Effector memory CD4-positive, alpha-beta T cell (primary cell): ENCODE measurements at regions not wholly inside any gene's neighbourhood (a gene's known extent, or its start where the extent isn't known, plus 50 kb on each side); places are given as distances from the start of the nearest gene placed in this dataset.

Experiments
- DNase-seq, 3 donors: peaks; one replicate each; pipeline ENCODE4 v3.0.0-alpha.2; 2020
- H3K27ac ChIP-seq: 2 replicates; pipeline ENCODE4 v1.7.0; 2013; ENCODE audit warnings: mild to moderate bottlenecking, low read length, moderate library complexity; ENCODE audit not compliant: insufficient read depth, poor library complexity, severe bottlenecking
- H3K27me3 ChIP-seq: replicated peaks from 2 replicates; pipeline ENCODE4 v1.7.0; 2013; ENCODE audit warnings: mild to moderate bottlenecking, low read length; ENCODE audit not compliant: insufficient read depth, control insufficient read depth, poor library complexity, severe bottlenecking
- H3K36me3 ChIP-seq: 2 replicates; pipeline ENCODE4 v1.7.0; 2013; ENCODE audit warnings: mild to moderate bottlenecking, low read length, moderate library complexity; ENCODE audit not compliant: control insufficient read depth, insufficient read depth
- H3K4me1 ChIP-seq: 2 replicates; pipeline ENCODE4 v1.7.0; 2013; ENCODE audit warnings: low read length, mild to moderate bottlenecking; ENCODE audit not compliant: control insufficient read depth, insufficient read depth, poor library complexity, severe bottlenecking
- H3K4me3 ChIP-seq: 2 replicates; pipeline ENCODE4 v1.7.0; 2013; ENCODE audit warnings: low read length, low read depth, mild to moderate bottlenecking; ENCODE audit not compliant: insufficient read depth, poor library complexity, severe bottlenecking
- H3K9me3 ChIP-seq: 2 replicates; pipeline ENCODE4 v1.7.0; 2013; ENCODE audit warnings: mild to moderate bottlenecking, low read length, moderate library complexity; ENCODE audit not compliant: control insufficient read depth

DNA sequence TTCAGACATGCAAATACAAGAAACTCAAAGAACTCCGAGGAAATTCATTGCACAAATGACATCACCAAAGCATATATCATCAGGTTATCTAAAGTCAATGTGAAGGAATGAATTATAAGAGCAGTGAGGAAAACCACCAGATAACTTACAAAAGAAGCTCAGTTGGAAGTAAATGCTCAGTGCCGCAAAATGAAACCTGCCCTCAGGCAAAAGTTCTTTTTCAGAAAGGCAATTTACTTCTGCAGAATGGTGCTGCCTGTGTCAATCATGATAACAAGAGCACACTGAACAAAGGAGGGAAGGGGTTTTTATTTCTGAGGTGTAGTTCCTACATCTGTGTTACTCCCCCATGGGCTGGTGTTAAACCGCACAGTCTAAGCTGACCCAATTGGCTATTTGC is 550.6 kb upstream of the SEMA3D start:
- Histone ChIP-seq H3K27ac (no peak overlapping the region), H3K4me3 (no peak overlapping the region), H3K36me3 (no peaks in the 10 kb centered on the region), H3K27me3 (no peaks in the 10 kb centered on the region), H3K9me3 (no peaks in the 10 kb centered on the region), H3K4me1 (no peaks in the 10 kb centered on the region)
- DNase-seq = no peak

DNA sequence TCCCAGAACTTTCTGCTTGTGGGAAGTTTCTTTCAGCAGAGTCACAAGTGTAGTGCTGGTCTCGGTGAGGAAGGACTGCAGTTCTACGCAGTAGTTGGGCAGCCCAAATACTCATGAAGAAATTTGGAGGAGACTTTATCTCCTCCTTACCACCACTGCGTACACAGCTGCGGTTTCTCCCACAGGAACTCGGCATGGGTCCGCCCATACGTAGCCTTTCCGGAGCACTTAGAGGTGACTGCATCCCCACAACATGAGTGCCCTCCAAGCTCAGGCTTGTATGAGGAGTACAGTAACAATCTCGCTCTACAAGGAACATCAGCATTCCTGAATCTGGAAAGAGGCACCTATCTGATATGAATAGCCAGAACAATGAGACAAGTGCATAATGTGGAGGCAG is 549.2 kb upstream of the SEMA3D start:
- Histone ChIP-seq H3K9me3 (no peaks in the 10 kb centered on the region), H3K27me3 (no peaks in the 10 kb centered on the region), H3K36me3 (no peaks in the 10 kb centered on the region), H3K4me3 (no peak overlapping the region), H3K27ac (no peak overlapping the region), H3K4me1 (no peaks in the 10 kb centered on the region)
- DNase-seq = no peak

DNA sequence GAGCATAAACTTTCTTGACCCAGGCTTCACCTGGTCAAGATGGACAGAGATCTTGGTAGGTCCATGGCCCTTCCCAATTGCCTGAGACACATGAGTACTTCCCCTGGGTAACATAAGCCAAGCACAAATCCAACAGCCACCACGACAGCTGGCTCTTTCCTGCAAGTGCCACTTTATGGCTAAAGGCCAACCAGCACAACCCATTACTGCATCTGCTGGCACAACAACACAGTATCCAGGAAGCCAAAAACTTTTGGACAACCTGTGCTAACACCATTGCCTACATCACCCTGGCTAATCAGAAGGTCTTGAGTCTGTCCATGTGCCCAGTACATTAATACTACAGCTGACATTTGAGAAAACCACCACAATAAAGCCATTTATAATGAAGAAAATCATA is 548.0 kb upstream of the SEMA3D start:
- Histone ChIP-seq H3K9me3 (no peaks in the 10 kb centered on the region), H3K36me3 (no peaks in the 10 kb centered on the region), H3K4me3 (no peak overlapping the region), H3K27me3 (no peaks in the 10 kb centered on the region), H3K4me1 (no peaks in the 10 kb centered on the region), H3K27ac (no peak overlapping the region)
- DNase-seq = no peak

DNA sequence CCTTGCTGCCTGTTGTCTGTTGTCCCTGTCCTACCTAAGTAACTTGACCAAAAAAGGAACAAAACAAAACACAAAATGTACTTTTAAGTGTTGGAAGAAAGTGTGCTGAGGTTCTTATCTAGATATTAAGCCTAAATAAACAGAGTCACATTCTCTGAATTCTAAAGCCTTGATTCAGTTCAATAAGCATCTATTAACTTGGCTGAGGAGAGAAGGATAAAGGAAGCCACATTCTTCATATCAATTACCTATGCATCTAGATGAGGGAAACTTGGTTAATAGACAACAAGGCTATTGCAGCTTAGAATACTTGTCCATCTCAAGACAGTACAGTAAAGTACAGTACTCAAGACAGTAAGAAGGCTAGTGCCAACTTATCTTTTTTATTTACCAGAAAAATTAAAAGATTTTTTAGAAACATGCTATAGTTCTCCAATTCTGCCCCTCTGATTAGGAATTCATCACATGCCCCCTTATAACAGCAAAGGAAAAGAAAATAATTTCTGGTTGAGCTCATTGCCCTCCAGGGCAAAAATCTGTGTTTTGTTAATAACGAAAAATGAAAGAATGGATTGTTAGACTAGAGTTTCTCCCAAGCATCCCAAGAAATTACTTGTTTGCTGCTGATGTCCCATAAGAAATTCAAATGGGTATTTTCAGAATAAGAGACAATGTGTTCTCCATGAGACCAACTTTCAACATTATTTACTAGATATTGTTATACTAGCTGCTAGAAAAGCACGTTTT is 546.5 kb upstream of the SEMA3D start:
- H3K4me3 ChIP-seq = no peak overlapping the region
- no peaks in the 10 kb centered on the region for H3K27me3 ChIP-seq
- H3K4me1 ChIP-seq = no peaks in the 10 kb centered on the region
- DNase-seq = no peak
- H3K36me3 ChIP-seq = no peaks in the 10 kb centered on the region
- no peaks in the 10 kb centered on the region for H3K9me3 ChIP-seq
- H3K27ac ChIP-seq = no peak overlapping the region

DNA sequence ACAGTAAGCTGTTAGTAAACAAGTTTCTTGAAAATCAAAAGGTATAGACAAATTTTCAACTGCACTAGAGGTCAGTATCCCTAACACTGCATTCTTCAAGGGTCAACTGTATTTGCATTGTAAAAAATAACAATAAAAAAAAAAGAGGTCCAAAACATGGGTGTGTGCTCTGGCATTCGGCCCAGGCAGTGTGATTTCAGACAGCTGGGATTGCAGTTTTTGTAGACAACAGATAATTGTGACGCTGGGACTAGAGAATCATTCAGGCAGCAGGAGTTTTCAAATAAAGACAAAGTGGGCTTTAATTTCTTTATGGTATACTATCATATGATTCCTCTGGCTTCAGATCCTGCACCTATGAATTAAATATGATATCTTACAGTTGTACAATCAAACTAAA is 543.2 kb upstream of the SEMA3D start:
- Histone ChIP-seq H3K27me3 (no peaks in the 10 kb centered on the region), H3K4me1 (no peaks in the 10 kb centered on the region), H3K27ac (no peak overlapping the region), H3K9me3 (no peaks in the 10 kb centered on the region), H3K36me3 (no peaks in the 10 kb centered on the region), H3K4me3 (no peak overlapping the region)
- no peak for DNase-seq

DNA sequence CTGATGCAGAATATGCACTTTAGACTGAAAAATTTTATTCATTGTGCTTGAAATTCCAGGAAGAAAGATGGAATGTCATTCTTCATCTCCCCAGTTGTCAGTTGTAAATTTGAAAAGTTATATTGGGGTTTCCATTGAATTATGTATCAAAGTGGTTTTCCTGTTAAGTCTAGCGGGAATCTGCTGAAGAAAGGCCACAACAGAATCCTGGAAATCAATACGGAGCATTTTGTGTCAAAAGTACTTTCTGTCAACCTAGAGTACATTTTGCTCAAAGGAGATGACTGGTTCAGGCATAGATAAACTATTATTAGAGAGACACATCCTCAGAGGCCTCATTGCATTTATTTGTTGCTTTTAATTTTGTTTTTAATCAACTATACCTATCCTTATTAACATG is 538.2 kb upstream of the SEMA3D start:
- Histone ChIP-seq H3K36me3 (no peaks in the 10 kb centered on the region), H3K9me3 (no peaks in the 10 kb centered on the region), H3K27ac (no peak overlapping the region), H3K27me3 (no peaks in the 10 kb centered on the region), H3K4me3 (no peak overlapping the region), H3K4me1 (no peaks in the 10 kb centered on the region)
- DNase-seq = no peak

DNA sequence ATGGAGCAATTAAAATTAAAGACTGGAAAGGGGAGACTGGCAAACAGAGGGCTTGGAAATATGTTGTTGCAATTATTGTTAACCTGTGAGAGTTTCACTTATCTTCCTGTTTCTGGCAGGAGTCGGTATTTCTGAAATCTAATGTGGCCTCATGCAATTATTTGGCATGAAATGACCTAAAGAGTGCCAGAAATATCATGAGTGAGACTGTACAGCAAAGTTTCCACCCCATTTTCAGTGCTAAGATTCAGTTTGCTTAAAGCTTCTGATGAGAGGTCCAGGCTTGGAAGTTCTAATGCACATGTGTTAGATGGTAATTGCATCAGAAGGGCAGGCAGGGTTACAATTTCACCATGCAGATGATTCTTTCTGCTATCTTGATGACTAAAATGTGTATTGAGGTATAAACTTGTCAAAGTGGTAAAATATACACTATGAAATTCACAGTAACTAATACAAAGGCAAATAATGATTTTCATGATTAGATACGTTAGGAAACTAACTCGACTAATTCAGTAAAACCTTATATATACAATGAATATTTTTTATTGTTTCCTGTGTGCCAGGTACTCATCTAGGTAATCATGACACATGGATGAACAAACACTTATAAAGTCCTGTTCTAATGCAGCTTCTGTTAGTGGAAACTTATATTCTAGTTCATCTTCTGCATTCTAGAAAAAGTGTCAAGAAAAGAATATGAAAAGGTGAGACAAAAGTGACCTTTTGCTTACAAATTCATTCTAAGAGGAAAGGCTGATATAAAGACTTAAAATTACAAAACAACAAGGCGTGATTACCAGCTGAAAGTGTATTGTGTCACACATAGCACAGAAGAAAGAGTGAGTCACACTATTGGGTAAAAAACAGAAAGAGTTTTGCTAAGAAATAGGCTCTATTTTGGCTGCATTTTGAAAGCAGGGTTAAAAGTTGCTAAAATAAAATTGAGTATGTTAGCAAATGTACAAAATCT is 533.4 kb upstream of the SEMA3D start:
- Histone ChIP-seq H3K4me3 (no peak overlapping the region), H3K27ac (no peak overlapping the region), H3K4me1 (no peaks in the 10 kb centered on the region), H3K36me3 (no peaks in the 10 kb centered on the region), H3K27me3 (no peaks in the 10 kb centered on the region), H3K9me3 (no peaks in the 10 kb centered on the region)
- DNase-seq = no peak

DNA sequence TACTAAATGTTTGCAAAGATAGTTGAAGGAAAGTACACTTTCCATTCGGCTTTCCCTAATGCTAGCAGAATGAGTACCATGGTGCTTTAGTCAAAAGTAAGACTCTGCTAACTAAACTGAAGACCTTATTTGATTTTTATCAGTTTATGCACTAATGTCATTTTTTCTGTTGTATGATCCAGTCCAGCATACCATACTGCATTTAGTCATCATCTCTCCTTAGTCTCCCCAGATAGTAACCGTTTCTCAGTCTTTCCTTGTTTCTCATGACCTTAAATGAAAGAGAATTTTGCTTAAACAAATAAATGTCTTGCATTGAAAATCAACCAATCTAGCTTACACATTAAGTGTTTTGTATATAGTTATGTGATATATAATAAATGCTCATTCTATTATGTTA is 529.5 kb upstream of the SEMA3D start:
- DNase-seq = no peak
- H3K9me3 ChIP-seq = no peaks in the 10 kb centered on the region
- no peaks in the 10 kb centered on the region for H3K36me3 ChIP-seq
- no peaks in the 10 kb centered on the region for H3K4me1 ChIP-seq
- no peak overlapping the region for H3K27ac ChIP-seq
- no peak overlapping the region for H3K4me3 ChIP-seq
- H3K27me3 ChIP-seq = no peaks in the 10 kb centered on the region

DNA sequence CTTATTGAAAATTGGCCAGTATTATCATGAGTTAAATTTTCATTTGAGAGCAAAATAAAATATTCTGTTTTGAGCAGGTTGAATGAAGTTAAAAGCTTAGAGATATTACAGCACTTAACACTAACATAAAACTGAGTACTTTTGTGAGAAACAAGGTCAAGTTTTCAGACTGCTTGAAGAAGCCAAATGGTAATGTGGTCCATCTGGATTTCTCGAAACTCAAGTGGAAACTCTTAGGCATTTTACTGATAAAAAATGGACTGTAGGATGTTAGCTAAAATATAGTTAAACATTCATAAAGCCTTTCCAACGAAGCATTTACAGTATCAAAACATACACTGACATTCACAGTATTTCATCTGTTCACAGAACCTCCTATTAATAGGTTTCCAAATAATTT is 528.1 kb upstream of the SEMA3D start:
- H3K27ac ChIP-seq = no peak overlapping the region
- no peak overlapping the region for H3K4me3 ChIP-seq
- no peak for DNase-seq
- H3K9me3 ChIP-seq = no peaks in the 10 kb centered on the region
- H3K27me3 ChIP-seq = no peaks in the 10 kb centered on the region
- H3K36me3 ChIP-seq = no peaks in the 10 kb centered on the region
- no peaks in the 10 kb centered on the region for H3K4me1 ChIP-seq

DNA sequence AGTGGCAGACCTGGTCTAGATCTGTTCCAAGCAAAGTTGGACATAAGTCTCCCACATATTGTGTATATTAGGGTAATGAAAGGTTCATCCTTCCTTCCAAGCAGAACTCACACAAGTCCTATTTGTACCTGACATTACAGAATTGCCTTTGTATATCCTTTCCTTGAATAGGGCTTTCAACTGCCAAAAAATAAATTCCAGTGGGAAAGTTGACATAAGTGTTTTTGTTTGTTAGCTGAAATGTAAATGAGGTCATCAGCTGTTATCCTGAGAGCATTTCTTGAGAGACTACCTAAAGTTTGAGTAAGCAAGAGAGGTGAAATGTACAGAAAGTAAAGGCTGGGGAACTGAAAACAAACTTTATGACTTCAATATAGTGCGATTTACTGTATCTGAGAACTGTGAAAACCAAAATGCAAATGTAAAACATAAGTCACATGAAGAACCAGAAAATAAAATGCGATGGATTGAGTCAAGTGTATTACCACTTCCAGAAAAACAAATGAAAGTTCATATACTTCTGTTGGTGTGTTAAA is 527.3 kb upstream of the SEMA3D start:
- no peak for DNase-seq
- Histone ChIP-seq H3K36me3 (no peaks in the 10 kb centered on the region), H3K27me3 (no peaks in the 10 kb centered on the region), H3K4me1 (no peaks in the 10 kb centered on the region), H3K27ac (no peak overlapping the region), H3K9me3 (no peaks in the 10 kb centered on the region), H3K4me3 (no peak overlapping the region)
